GM18951 (cell line): ENCODE measurements at regions not wholly inside any gene's neighbourhood (a gene's known extent, or its start where the extent isn't known, plus 50 kb on each side); places are given as distances from the start of the nearest gene placed in this dataset.
"Not testable (repeated sequence)": the region's sequence is repeated elsewhere in the genome, so short reads cannot be mapped to it uniquely, and the experiment has no call there.

ENCODE experiments used
- POLR2A ChIP-seq: IDR thresholded peaks from 4 replicates; pipeline ENCODE4 v1.6.1; 2011; ENCODE audit warnings: mild to moderate bottlenecking; ENCODE audit not compliant: insufficient read length, insufficient read depth; ENCODE audit errors: extremely low read depth
- in situ Hi-C: fragments of 300-500 bp; cut with MboI; formaldehyde crosslinking; loops from one replicate; pipeline ENCODE4 v1.12.0; 2022; ENCODE audit warnings: low sequenced_read_pairs, mixed read lengths, inconsistent platforms; ENCODE audit not compliant: unreplicated experiment

DNA sequence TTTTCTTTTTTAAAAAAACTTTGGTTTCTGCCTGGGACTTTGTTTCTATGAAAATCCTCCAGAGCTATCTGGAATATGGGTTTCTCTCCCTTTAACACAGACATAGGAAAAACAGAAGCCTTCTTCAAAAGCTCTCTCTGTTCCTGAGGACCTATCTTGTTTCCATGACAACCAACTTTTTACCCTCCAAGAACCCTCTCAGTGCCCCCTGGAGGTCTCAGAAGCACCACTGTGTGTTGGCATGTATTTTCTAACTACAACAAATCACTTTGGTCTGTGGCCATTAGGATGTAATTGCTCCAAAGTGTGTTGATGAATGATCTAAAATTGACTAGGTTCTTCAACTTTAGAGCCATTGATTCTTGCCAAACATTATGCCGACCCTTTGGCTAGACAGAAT is 1331.6 kb downstream of the ADGRL3 start:
- in situ Hi-C loops, result no loop called here
- TF ChIP-seq POLR2A, result no peak

DNA sequence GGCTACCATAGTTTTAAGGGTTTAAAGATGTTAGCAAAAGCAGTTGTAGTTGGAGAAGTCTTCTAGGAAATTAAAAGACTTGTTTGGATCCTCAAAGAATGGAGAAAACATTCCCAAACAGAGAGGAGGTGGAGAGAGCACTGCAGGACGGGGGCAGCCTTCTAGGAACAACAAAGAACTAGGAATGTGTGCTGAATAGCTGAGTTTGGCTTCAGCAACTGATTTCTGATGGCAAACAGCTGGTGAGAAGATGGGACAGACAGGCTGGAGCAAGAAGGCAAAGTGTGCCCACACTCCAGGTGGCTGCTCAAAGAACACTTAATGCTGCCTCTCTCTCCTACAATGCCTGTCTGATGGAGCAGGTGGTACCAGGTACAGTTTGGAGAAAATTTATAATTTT is 1331.1 kb downstream of the ADGRL3 start:
- in situ Hi-C loops, result no loop called here
- TF ChIP-seq POLR2A, result no peak

DNA sequence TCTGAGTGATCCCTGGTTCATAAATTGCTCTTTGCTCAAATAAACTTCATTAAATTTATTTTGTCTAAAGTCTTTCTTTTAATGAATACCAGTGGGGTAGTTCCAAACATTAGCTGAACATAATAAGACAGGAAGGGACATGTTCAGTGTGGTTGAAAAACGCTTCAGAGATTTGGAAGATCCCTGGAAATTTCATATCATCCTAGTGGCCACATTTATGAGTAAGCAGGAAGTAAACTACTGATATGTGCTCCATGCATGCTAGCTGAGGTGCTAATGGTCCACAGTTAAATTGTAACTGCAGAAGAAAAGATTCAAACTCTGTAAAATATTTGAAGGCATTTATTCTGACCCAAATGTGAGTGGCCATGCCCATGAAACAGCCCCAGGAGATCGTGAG is 1328.7 kb downstream of the ADGRL3 start:
- in situ Hi-C loops, result no loop called here
- TF ChIP-seq POLR2A, result no peak

DNA sequence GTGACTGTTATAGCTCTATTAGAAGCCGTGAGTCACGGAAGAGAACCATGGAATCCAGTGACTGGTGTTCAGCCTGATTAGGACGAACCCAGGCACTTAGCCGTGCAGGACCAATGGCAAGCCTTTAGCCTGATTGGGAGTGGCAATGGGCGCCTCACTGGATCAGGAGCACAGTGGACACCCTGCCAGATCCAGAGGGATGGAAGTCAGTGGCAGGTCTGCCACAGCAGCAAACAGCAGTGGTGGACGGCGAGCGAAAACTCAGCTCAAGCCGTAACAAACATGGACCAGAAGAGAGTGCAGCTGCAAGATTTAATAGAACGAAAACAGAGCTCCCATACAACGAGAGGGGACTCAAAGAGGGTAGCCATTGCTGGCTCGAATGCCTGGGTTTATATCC is 1326.5 kb downstream of the ADGRL3 start:
- TF ChIP-seq POLR2A, result no peak
- in situ Hi-C loops, result no loop called here

DNA sequence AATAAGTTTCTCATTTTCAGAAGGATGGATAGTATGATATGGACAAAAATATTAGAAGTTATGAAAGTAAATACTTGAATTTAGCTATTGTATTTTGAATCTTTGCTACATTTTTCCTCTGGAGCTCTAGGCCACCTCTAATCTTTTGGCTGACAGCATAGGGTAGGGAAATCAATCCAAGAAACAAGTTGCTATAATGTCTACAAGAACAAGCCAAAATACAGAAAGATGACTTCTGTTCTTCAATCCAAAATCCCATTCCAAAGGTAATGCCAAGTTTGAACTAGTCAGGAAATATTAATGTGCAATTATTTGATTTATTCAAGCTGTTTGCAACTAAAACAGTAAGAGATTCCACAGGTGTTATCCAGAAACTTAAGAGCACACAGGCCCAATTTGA is 1323.1 kb downstream of the ADGRL3 start:
- in situ Hi-C loops, result no loop called here

DNA sequence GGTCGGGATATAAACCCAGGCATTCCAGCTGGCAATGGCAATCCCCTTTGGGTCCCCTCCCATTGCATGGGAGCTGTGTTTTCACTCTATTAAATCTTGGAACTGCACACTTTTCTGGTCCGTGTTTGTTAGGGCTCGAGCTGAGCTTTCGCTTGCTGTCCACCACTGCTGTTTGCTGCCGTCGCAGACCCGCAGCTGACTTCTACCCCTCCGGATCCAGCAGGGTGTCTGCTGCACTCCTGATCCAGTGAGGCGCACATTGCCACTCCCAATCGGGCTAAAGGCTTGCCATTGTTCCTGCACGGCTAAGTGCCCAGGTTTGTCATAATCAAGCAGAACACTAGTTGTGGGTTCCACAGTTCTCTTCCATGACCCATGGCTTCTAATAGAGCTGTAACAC is 1322.1 kb downstream of the ADGRL3 start:
- in situ Hi-C loops, result no loop called here
- TF ChIP-seq POLR2A, result no peak

More for the DNA sequence above, 1323.1 kb downstream of the ADGRL3 start:
- no peak for TF ChIP-seq POLR2A

DNA sequence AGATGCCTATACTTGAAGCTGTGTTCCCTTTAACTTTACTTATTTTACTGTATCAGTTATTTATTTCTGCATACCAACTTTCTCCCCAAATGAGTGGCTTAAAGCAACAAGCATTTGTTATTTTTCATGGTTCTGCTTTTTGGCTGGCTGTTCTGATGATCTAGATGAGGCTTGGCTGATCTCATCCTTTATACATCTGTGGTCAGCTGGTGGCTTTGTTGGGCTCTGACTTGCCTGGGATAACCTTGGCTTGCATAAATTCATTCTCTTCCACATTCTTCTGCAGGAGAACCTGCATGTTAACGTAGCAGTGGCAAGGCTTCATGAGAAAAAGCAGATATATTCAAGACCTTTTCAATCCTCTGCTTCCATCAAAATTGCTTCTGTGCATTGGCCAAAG is 1317.6 kb downstream of the ADGRL3 start:
- in situ Hi-C loops, result no loop called here
- TF ChIP-seq POLR2A, result no peak

DNA sequence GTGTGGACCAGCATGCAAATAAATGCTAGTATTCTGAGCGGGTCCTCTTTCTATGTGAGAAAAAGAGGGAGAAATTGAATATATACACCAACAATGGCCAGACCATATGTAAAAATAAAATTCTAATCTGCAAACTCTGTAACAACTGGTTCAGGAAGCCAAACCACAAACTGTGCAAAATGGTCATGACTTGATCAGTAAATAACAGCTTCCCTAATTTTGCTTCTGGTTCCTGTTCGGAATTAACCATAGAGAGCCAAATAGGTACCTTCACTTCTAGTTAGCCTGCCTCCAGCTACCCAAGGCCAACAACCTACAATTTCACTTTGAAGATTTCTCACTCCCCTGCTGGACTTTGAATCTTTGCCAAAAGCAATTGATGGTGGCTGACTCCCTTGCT is 1313.2 kb downstream of the ADGRL3 start:
- no peak for TF ChIP-seq POLR2A
- in situ Hi-C loops, result no loop called here

DNA sequence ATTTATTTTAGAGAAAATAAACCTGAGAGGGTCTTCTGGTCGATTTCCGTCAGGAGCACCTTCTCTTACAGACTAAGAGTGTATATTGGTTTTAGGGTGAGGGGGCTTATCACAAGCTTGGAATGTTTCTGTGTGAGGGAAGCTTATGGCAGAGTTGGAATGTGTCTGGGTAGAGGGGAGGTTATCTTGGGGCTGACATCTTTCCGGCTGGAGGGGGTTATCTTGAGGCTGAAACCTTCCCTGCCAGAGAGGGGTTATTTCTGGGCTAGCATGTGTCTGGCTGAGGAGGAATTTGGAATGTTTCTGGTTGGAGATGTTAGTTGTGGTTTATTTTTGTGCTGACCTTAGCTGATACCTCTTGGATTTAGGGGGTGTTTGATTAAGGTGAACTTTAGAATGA is 1312.1 kb downstream of the ADGRL3 start:
- in situ Hi-C loops, result no loop called here
- TF ChIP-seq POLR2A, result no peak

DNA sequence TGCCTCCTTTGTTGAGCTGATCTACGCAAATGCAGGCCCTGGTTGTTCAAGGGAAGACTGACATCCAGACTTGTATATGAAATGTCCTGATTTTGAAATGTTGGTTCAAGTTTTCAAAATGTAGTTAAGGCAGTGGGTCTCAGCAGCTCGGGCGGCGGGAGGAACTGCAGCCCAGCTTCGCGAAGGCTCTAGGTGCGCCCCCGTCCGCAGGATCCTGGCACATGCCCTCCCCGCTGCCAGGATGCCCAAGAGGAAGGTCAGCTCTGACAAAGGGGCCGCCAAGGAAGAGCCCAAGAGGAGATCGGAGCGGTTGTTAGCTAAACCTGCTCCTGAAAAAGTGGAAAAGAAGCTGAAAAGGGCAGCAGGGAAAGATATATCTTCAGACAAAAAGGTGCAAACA is 1310.1 kb downstream of the ADGRL3 start:
- in situ Hi-C loops, result no loop called here
- TF ChIP-seq POLR2A, result no peak

DNA sequence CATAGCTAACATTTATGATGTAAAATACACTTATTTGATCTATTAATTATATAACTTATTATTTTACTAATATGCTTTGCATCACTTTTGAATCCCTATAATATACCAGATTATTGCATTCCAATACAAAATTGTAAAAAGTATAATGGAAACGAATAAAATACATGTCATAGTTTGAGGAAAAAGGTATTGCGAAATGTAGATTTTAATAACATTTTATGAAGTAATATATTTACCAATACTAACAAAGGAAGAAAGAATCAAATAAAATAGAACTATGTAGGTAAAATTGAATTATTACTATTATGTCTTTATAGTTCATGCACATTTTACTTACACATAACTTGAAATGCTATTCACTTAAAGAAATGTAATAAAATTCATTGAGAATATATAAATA is 1300.2 kb downstream of the ADGRL3 start:
- in situ Hi-C loops, result no loop called here

DNA sequence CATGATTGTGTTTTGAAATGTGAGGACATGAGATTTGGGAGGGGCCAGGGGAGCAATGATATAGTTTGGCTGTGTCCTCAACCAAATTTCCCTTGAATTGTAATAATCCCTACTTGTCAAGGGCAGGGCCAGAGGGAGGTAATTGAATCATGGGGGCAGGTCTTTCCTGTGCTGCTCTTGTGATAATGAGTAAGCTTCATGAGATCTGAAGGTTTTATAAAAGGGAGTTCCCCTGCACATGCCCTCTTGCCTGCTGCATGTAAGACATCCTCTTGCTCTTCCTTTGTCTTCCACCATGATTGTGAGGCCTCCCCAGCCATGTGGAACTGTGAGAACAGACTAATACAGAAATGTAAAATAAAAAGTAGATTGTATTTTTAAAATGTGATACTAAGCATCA is 1294.9 kb downstream of the ADGRL3 start:
- no peak for TF ChIP-seq POLR2A
- in situ Hi-C loops, result no loop called here

More for the DNA sequence above, 1300.2 kb downstream of the ADGRL3 start:
- no peak for TF ChIP-seq POLR2A

DNA sequence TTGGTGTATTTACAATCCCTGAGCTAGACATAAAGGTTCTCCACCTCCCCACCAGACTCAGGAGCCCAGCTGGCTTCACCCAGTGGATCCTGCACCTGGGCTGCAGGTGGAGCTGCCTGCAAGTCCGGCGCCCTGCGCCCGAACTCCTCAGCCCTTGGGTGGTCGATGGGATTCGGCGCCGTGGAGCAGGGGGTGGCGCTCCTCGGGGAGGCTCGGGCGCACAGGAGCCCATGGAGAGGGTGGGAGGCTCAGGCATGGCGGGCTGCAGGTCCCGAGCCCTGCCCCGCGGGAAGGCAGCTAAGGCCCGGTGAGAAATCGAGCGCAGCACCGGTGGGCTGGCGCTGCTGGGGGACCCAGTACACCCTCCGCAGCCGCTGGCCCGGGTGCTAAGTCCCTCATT is 1291.6 kb downstream of the ADGRL3 start:
- in situ Hi-C loops, result not testable (repeated sequence)

DNA sequence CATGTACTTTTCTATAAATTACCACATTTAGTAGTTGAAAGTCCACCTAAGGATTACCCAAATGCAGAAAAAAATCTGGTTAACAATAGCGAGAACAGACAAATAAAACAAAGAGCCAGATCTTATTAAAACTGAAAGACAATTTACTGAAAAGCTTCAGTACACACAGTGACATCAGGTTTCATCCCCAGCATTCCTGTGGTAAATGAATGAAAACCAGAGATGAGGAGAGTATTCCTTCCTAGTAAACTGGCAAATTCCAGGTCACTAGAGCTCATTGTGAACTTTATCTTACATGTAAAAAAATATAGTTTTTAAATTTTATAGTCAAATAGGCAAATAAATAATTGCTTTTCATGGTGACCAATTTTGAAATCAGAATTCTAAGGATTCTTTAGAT is 1290.5 kb downstream of the ADGRL3 start:
- in situ Hi-C loops, result no loop called here
- TF ChIP-seq POLR2A, result no peak

DNA sequence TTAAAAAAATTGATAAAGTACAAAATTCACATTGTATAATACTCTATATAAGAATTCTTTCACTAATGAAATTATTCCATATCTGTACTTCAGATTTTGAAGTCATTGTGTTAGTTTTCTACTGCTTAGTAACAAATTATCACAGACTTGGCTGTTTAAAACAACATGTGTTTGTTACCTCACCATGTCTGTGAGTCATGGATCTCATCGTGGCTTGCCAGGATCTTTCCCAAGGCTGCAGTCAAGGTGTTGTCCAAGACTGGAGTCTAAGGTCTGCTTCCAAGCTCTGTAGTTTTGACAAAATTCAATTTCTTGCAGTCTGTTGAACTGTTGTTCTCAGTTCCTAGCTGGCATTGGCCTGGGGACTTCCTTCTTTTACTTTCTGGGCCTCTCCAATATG is 1286.9 kb downstream of the ADGRL3 start:
- TF ChIP-seq POLR2A, result no peak
- in situ Hi-C loops, result no loop called here
